Upper lobe of right lung (tissue), 1 donor: ENCODE measurements at regions not wholly inside any gene's neighbourhood (a gene's known extent, or its start where the extent isn't known, plus 50 kb on each side); places are given as distances from the start of the nearest gene placed in this dataset.

ENCODE experiments used
- ATAC-seq: fragments of 200-7000 bp; cut with Tn5 transposase; one replicate; pipeline ENCODE4 v1.9.1; 2020; ENCODE audit warnings: mild to moderate bottlenecking, moderate library complexity
- DNase-seq: peaks from one replicate; pipeline ENCODE4 v3.0.0-alpha.2; 2020
- H3K27ac ChIP-seq: fragments of 200-600 bp; one replicate; pipeline ENCODE4 v1.8.0; 2022
- H3K27me3 ChIP-seq: fragments of 200-600 bp; one replicate; pipeline ENCODE4 v1.8.0; 2022; ENCODE audit warnings: mild to moderate bottlenecking
- H3K36me3 ChIP-seq: fragments of 200-600 bp; one replicate; pipeline ENCODE4 v1.8.0; 2022
- H3K4me1 ChIP-seq: fragments of 200-600 bp; one replicate; pipeline ENCODE4 v1.8.0; 2022
- H3K4me3 ChIP-seq: fragments of 200-600 bp; one replicate; pipeline ENCODE4 v1.8.0; 2022; ENCODE audit warnings: mild to moderate bottlenecking
- H3K9me3 ChIP-seq: fragments of 200-600 bp; one replicate; pipeline ENCODE4 v1.8.0; 2022
- CTCF ChIP-seq: fragments of 200-600 bp; IDR thresholded peaks from one replicate; pipeline ENCODE4 v1.8.0; 2022; ENCODE audit warnings: antibody characterized with exemption
- intact Hi-C: fragments of 100-400 bp; cut with DNase I; formaldehyde crosslinking; loops from one replicate; pipeline ENCODE4 v1.11.0; 2022
- donor health status: DM: no; HTN: yes; CAD: no; lungs with severe emphysema.

GRCh38 chr2:103292573-103292972, 530.7 kb downstream of the TMEM182 start:
- DNase-seq = no peak
- TF ChIP-seq CTCF = no peak
- Histone ChIP-seq H3K36me3 (no peaks in the 10 kb centered on the region), H3K4me1 (no peaks in the 10 kb centered on the region), H3K27ac (no peak overlapping the region), H3K4me3 (no peak overlapping the region), H3K9me3 (no peaks in the 10 kb centered on the region), H3K27me3 (no peaks in the 10 kb centered on the region)
- ATAC-seq = no peak
- intact Hi-C loops = no loop called here

- ATAC-seq (no peak), DNase-seq (no peak)
- no peak for TF ChIP-seq CTCF
- no peaks in the 10 kb centered on the region for H3K36me3 ChIP-seq
- intact Hi-C loops = no loop called here
- no peak overlapping the region for H3K27ac ChIP-seq
- no peak overlapping the region for H3K4me3 ChIP-seq
- no peaks in the 10 kb centered on the region for H3K27me3 ChIP-seq
- no peaks in the 10 kb centered on the region for H3K9me3 ChIP-seq
- no peaks in the 10 kb centered on the region for H3K4me1 ChIP-seq
These were observed 531.4 kb downstream of the TMEM182 start for GRCh38 chr2:103293067-103293741.

GRCh38 chr2:103293742-103294077, 531.9 kb downstream of the TMEM182 start:
- Histone ChIP-seq H3K27me3 (no peaks in the 10 kb centered on the region), H3K4me1 (no peaks in the 10 kb centered on the region), H3K36me3 (no peaks in the 10 kb centered on the region), H3K9me3 (no peaks in the 10 kb centered on the region), H3K4me3 (no peak overlapping the region), H3K27ac (no peak overlapping the region)
- DNase-seq (no peak), ATAC-seq (no peak)
- intact Hi-C loops = no loop called here
- no peak for TF ChIP-seq CTCF

- Histone ChIP-seq H3K4me1 (no peaks in the 10 kb centered on the region), H3K9me3 (no peaks in the 10 kb centered on the region), H3K36me3 (no peaks in the 10 kb centered on the region), H3K27ac (no peak overlapping the region), H3K4me3 (no peak overlapping the region), H3K27me3 (no peaks in the 10 kb centered on the region)
- no peak for TF ChIP-seq CTCF
- intact Hi-C loops = no loop called here
- no peak for DNase-seq
- no peak for ATAC-seq
These were observed 532.6 kb downstream of the TMEM182 start for GRCh38 chr2:103294420-103294819.

- ATAC-seq (no peak), DNase-seq (no peak)
- Histone ChIP-seq H3K9me3 (no peaks in the 10 kb centered on the region), H3K36me3 (no peaks in the 10 kb centered on the region), H3K27me3 (no peaks in the 10 kb centered on the region), H3K4me3 (no peak overlapping the region), H3K4me1 (no peaks in the 10 kb centered on the region), H3K27ac (no peak overlapping the region)
- intact Hi-C loops = no loop called here
- TF ChIP-seq CTCF = no peak
These were observed 533.8 kb downstream of the TMEM182 start for GRCh38 chr2:103295591-103295990.

- Histone ChIP-seq H3K4me3 (no peak overlapping the region), H3K27me3 (no peaks in the 10 kb centered on the region), H3K36me3 (no peaks in the 10 kb centered on the region), H3K4me1 (no peaks in the 10 kb centered on the region), H3K27ac (no peak overlapping the region), H3K9me3 (no peaks in the 10 kb centered on the region)
- no peak for ATAC-seq
- intact Hi-C loops = no loop called here
- no peak for TF ChIP-seq CTCF
- no peak for DNase-seq
These were observed 562.8 kb downstream of the TMEM182 start for GRCh38 chr2:103324671-103325070.
